Endometrium (tissue), 2 donors: ENCODE measurements at regions not wholly inside any gene's neighbourhood (a gene's known extent, or its start where the extent isn't known, plus 50 kb on each side); places are given as distances from the start of the nearest gene placed in this dataset.

Experiments used
- FAIRE-seq: peaks from 2 replicates; lab custom pipeline; 2012; peaks lifted over from hg19 to GRCh38; lab: Jason Lieb, UNC
- donor health status: control.
- donor health status: control.

DNA sequence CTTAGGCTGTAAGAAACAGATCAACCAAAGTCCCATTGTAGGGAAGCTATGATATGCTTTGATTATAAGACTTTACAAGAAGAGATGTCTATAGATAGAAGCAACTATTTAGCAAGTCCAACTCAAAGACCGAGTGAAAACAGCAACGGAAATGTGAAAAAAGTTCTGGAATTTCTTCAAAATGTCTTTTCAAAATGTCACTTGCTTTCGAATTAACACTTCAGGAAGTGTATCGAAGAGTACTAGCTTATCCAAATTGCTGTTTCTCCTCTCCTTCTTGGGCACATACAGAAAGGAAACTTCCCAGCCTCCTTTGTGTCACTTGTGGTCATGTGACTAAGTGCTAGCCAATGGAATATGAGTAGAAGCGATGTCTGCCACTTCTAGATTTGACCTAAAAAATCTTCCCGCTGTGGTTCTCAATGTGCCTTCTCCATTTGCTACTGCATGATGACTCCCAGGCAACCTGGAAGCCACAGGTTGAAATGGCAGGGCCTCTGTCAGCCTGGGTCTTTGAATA, 89.9 kb downstream of the TSEN15 start:
- no peak for FAIRE-seq

DNA sequence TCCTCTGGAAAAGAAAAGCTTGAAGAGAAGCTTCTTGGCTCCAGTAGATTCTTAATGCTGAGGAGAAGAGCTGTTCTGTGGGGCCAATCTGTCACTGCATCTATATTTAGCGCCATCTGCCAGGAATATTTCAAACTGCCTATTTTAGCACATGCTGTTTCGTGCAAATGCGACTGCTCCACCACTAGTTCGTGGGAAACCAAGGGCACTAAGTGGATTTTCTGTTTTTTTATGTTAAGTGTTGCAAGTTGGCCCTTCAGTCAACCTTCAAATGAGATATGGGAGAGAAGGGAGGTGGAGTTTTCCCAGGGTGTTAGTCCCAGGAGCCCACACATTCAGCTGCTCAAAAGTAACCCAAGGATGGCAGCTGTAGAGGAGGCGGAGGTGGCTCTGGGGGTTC, 91.9 kb downstream of the TSEN15 start:
- no peak for FAIRE-seq

DNA sequence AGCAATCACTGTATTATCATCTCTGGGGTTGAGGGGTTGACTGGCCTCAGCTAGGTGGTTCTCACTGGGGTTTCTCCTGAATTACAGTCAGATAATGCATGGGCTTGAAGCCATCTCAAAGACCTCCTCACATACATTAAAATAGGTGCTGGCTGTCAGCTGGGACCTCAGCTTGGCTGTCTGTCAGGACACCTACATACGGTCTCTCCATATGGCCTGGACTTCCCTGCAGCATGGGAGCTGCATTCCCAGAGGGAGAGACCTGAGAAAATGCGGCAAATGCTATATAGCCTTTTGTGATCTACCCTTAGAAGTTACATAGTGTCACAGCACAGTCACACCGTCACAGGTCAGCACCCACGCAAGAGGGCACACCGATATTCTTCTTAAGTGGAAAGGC, 93.6 kb downstream of the TSEN15 start:
- FAIRE-seq: no peak

DNA sequence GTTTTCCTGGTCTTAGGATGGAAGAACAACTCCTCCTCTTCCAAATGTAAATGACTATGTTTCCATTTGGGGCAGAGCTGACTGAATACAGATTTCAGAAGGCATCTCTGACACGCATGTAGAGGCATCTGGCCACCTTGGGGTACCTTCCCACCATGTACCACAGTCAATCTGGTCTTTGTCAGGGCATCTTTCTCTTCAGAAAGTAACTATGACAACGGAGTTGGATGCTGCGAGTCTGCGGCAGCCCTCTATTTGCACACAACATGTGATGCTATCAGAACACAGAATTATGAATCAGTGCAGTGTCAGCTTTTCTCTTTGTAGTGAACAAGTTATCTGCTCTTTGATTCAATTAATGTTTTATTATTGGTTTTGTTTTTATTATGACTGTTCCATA, 94.7 kb downstream of the TSEN15 start:
- no peak for FAIRE-seq

DNA sequence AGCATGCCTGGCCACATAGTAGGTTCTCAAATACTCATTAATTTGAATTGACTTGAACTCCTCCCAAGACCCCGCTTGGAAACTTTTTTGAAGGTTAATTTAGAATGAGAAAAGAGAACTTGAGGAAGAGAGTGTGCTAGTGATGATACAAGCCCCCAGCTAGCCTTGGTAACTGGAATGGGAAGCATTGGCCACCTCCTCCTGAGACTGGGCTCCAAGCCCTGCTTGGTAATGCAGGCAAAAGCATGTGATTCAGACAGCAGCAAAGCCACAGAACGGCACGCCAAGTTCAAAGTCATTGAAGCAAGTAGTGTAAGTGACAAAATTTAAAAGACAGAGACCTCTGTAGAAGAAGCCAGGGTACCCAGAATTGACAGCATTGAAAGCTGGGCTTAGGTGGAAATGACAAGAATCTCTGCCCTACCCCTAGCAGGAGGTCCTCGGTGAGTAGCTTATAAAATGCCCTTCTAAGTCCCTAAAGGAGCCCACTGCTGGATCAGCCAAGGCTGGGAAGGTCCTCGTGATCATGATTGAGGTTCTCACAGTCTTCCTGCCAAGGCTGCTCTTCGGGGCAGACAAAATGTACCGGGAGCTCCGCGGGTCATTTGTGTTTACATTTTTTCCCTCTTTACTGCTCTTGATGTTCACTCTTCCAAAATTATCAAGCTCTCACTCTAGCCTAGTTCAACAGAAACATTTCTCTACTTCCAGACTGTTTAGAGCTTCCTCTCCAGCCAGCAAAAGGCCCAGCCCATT, 99.4 kb downstream of the TSEN15 start:
- no peak for FAIRE-seq

DNA sequence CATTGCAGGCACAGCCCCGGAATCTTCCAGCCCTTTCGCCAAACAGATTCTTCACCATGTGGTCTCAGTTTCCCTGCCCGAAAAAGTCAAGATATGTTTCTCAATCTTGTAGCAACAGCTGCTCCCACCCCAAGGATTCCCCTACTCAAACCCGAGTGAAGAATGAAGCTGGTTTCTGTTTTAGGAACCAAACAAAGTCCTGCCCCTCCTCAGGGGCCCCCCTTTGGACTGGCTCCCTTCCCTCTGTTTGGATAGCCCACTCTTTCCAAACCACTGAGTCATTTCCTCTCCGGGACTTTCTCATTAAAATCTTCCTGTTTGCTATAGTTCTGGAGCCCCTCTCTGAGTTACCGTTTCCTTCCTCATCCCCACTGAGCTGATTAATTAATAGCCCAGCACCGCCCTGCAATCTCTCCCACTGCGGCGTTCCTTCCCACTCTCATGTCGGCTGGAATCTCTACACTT, 100.9 kb downstream of the TSEN15 start:
- FAIRE-seq: no peak

DNA sequence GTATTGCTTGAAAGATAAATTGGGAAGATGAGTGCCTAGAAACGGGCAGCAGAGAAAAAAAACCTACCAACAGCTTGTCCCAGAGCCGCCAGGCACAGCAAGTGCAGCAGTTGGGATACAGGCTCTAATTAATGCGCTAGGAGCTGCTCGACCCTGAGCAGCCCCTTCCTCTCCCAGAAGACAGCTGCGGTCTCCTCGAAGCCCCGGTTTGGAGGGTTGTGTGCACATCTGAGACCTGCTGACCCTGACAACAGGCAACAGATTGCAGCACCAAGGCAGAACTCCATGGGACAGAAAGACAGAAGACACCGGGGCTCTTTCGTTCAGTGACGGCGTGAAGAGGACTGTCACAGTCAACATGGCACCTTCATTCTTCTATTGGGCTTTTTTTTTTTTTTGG, 101.4 kb downstream of the TSEN15 start:
- no peak for FAIRE-seq

DNA sequence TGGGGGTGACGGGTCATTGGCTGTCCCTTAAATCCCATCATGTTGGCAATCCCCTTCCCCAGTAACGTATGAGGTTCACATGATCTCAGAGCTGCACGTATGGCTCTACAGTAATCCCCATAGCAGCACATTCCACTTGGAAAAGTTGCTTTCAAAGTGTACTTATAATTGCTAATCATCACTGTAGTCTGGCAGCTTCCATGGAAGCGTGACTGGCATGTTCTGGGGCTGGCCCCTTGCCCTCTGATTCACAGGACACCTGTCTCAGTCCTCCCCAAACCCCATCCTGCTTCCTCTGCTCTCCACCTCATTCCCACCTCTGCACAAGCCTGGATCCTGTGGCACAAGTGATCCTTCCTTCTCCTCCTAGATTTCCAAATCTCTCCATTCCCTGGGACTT, 102.2 kb downstream of the TSEN15 start:
- no peak for FAIRE-seq

DNA sequence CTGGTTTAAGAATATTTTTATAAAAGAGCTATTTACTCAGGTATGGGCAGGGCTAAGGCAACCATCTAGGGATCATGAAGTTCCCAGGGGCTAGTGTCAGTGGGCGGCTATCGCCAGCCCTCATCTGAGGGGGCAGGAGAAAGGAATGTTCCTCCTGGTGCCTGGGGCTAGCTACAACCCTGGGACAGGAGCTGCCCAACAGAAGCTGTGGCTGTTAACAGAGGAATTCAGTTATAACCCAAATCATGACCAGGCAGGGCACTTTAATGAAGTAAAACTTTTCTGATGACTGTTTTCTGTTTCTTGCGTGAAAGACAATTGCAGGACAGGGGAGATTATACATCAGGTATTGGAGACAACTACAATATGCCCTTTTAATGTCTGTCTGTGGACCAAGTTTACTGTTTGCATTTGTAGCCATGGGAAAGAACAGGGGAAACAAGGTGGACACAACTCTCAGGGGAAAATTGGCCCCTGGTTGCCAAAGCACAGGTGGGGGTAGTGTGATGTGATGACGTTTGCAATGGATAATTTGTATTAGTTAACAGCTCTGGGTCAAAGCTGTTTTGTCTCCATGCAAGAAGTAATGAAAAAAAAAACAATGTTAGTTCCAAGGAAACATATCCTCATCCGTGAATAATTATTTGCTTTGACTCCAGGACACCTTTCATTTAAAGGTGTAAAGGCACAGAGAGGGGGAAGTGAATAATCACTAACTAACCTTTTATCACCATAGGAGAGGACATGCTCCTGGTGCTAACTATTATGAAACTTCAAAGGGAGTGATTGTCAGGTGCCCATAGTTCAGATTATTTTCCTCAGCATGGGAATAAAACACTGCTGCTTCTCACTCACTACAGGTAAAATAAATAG, 105.2 kb downstream of the TSEN15 start:
- FAIRE-seq: no peak

DNA sequence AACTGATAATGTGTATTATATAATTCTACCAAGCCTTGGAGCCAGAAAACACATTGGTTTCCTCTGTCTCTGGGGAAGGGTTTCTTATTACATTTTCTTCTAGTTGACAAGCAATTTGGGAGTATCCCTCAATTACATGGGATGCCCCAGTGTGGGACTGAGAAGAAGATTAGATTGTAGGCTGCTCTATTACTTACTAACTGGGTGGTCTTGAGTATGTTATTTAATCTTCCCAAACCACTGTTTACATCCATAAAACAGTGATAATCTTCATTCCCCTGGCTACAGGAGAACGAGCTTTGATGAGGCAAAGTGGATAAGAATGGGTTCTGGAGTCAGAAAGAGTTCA, 105.8 kb downstream of the TSEN15 start:
- no peak for FAIRE-seq

DNA sequence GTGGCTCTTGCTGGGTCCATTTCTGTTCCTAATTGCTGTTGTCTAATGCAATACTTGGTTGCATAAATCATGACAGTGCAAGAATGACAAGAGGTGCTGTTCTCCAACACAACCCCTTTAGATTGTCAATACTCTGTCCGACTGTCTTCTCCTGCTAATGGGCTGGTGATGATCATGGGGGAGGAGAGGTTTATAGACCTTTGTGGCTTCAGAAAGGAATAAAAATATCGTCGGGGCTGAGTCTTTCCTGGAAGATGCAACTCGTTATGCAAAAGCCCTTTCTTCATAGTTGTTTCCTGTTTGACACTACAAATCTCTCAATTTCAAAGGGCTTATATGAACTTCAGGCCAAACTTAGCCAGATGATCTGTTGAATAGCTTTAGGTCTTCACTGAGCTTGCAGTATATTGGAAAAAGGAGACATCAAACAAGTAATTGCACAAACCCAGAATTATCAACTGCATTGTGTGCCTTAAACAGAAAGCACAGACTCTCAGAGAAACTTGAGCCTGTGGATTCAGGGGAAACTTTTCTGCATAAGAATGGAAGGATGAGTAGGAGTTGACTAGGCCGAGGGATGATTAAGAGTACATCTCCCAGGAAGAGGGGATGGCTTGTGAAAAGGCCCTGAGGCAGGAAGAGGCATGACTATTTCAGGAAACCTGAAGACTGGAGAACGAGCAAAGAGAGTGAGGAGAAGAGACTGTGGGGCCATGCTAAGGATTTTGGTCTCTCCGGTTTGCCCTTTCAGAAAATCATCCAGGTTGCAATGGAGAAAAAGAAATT, 107.6 kb downstream of the TSEN15 start:
- FAIRE-seq: no peak

DNA sequence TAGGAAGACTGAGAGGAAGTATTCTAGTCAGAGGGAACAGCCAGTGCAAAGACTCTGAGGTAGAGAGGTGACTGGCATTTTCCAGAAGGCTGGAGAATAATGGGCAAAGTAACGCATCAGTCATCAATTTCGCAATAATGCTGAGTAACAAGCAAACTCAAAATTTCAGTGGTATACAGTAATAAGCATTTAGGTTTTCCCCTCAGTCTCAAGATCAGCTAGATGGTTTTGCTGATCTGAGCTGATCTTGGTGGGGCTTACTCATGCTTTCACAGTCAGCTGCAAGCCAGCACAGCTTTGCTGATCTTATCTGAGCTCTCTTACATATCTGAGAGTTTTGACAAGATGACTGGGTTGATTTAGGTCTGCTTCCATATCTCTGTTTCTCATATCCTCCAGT, 108.7 kb downstream of the TSEN15 start:
- no peak for FAIRE-seq

DNA sequence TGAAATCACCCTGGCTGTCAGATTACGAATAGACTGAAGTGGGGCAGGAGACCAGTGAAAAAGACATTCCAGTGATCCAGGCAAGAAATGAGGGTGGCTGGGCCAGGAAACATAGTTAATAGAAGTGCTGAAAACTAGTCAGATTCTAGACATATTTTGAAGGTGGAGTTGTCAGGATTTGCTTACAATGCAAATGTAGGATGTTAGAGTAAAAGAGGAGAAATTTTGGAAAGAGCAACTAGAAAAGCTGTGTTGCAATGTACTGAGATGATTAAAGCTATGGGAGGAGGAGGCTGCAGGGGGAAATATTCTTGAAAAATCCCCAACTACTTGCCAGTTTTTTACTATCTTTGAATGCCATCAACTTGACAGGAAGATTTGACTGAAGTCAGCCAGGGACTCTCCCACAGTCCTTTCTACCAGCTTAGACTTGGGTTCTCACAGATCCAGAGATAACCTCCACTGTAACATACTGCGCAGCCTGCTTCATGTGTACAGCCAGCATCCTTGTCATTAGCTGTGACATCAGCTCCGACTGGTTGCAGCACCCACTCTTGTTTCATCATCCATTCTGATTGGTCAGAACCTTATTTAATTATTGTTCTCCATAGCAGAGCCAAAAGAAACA, 109.7 kb downstream of the TSEN15 start:
- FAIRE-seq: no peak

DNA sequence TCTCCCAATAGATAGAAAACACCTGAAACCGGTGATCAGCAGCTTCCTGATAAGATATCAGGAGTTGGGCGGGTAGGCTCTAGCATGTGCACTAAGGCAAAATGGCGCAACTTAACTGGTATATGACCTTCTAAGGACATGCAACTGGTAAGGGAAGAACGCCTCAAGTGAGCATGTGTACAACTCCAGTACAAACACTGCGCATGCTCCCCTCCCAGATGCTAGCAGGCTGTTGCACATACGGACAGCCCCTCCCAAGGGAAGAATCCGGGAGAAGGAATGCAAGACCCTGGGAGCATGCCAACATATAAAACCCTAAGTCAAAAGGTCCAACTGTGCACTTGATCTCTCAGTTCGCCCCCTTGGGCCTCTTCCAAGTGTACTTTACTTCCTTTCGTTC, 110.8 kb downstream of the TSEN15 start:
- FAIRE-seq: no peak

DNA sequence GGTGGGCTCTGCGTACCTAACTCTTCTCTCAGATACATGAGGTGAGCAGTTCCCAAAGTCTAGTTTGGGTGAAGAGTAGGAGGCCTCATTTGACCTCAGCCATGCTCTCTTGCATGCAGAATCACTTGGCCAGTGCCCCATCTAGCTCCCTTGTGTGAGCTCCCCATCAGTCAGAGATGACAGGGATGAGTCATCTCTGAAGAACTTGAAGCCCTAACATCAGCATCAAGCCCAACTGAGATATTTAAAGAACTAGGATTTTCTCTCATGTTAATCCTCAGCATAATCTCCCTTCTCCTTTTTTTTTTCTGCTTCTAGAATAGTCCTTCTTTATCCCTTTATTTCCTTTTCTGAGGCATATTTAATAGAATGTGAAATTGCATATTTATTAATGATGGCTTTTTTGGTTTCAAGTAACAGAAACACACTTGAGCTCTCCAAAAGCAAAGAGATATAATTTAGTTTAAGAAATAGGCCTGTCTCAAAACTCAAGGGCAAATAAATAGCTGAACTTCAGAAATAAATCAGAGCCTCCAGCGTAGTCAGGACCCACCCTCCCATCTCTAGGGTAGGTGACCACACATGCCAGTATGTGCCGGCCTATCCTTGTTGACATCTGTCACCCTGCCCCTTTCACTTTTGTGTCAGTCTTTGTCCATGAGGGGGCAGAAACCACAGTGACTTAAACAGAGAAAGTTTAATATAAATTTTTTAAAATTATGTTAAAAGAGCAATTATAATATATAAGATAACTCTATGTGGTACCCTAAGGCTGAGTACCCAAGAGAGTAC, 112.3 kb downstream of the TSEN15 start:
- no peak for FAIRE-seq

DNA sequence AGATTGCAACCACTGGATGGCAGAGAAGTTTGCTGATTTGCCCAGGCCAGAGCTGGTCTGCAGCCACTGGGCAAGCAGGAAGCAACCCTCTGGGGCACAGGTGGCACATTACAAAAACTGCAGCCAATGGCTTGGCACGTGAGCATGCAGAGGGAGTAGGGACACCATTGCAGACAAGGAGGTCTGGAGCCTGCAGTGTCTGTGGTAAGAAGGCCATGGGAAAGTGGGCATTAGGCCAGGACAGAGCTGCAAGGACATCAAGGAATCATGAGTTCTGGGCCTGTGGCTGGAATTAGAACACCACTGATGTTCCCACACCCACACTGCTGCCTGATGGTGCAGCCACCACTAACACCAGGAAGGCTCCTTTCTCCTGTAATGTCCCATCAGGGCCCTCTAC, 113.0 kb downstream of the TSEN15 start:
- FAIRE-seq: no peak

DNA sequence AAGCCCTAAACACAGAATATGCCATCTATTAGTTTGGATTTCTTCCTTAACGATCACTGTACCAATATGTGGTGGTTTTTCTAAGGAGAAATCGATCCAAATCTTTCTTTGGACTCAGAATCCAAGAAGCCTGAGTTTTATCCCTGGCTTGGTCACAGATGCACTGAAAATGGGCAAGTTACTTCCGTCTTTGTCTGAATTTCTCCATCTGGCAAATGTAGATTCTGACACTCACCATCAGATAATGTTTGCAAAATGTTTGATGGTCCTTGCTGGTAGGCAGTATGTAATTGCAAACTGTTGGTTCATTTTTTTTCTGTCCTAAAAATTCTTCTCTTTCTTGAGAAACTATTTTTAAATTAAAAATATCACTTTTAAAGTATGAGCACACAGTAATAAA, 115.0 kb downstream of the TSEN15 start:
- FAIRE-seq: no peak

DNA sequence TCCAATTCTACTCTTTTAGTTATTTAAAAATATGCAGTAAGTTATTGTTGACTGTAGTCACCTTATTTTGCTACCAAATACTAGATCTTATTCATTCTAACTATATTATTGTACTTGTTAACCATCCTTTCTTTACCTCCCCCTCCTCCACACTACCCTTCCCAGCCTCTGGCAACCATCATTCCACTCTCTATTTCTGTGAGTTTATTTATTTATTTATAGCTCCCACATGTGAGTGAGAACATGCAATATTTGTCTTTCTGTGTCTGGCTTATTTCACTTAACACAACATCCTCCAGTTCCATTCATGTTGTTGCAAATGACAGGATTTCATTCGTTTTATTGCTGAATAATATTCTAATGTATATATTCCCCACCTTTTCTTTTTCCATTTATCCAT, 115.8 kb downstream of the TSEN15 start:
- no peak for FAIRE-seq

DNA sequence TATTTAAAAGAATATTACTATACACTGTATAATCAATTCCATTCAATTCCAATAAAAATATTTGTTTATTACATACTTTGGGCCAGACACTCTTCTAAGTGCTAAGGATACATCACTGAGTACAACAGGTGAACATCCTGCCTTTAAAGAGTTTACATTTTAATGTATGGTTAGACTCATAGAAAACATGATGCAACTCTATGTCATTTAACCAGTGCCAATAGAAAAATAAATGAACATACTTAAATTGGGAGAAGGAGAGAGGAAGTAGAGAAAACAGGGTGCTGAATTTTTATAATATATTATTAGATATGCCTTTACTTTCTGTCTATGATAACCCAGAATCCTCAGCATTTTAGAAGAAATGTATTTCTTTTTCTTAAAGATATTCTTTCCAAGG, 119.2 kb downstream of the TSEN15 start:
- no peak for FAIRE-seq

DNA sequence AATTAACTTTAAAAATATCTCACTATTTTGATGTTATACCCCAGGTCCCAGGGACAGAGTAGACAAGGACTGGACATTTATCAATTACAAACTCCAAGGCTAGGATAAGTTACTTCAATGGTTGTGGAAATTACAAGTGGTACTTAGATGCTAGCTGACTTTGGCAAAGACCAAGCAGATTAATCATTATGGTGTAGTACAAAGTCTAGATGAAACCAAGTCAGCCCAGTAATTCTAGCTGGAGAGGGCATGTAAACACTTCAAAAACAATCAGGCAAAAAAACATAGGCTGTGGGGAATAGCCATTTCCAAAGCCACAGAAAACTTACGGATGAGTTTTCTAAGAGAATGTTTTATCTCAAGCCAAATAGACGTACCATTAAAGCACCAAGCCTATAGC, 124.5 kb downstream of the TSEN15 start:
- FAIRE-seq: no peak

DNA sequence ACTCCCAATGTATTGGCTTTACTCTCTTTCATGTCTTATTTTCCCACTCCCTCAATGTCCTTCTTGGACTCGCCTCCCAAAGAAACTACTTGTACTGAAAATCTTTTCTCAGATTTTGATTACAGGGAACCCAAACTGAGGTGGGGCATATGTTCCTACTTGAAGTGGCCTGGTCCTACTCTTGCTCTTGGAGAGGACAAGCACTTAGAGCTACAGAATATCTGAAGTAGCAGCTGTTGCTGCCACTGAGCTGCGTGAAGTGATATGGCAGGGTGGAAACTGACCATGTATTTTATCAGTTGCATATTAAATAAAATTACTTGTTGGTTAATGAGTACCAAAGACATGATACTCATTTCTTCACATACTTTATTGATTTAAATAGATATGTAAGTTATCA, 129.5 kb downstream of the TSEN15 start:
- FAIRE-seq: no peak
